ENCODE measurements at regions not wholly inside any gene's neighbourhood (a gene's known extent, or its start where the extent isn't known, plus 50 kb on each side); places are given as distances from the start of the nearest gene placed in this dataset.

DNA sequence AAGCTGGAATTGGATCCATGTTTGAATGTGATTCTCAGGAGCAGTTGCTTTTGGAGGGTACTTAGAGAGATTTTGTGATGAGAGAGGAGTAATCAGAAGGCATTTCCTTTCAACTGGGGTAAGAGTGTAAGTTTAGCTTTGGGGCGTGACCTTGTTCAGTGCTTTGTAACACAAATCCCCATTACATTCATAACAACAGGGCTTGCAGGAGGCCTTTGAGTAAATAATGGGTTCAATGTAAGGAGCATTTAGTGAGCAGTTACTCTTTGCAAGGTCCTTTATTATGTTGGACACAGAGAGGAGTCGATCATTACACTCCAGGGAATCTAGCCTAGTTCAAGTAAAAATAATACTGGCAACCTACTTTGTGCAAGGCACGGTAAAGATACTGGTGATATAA, 74.0 kb upstream of the AFF2 start:
- TF ChIP-seq CTCF (IDR thresholded peaks at IDR 0.05) (no peak), POLR2A (IDR thresholded peaks at IDR 0.05) (no peak)

All from Peyer's patch (tissue), 4 donors.